ENCODE measurements at regions not wholly inside any gene's neighbourhood (a gene's known extent, or its start where the extent isn't known, plus 50 kb on each side); places are given as distances from the start of the nearest gene placed in this dataset.

DNA sequence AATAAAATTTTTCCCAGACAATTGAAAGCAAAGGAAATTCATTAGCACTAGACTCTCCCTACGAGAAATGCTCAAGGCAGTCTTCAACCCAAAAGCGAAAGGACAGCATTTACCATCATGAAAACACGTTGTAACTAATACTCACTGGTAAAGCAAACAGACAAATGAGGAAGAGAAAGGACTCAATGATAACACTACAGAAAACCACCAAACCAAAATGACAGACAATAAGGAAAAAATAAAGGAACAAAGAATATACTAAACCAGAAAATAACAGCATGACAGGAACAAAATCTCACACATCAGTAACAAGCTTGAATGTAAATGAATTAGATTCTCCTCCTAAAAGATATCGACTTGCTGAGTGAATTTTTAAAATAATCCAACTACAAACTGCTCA lies 190.7 kb downstream of the NOL4 start:
- TF ChIP-seq, protein P1, sequence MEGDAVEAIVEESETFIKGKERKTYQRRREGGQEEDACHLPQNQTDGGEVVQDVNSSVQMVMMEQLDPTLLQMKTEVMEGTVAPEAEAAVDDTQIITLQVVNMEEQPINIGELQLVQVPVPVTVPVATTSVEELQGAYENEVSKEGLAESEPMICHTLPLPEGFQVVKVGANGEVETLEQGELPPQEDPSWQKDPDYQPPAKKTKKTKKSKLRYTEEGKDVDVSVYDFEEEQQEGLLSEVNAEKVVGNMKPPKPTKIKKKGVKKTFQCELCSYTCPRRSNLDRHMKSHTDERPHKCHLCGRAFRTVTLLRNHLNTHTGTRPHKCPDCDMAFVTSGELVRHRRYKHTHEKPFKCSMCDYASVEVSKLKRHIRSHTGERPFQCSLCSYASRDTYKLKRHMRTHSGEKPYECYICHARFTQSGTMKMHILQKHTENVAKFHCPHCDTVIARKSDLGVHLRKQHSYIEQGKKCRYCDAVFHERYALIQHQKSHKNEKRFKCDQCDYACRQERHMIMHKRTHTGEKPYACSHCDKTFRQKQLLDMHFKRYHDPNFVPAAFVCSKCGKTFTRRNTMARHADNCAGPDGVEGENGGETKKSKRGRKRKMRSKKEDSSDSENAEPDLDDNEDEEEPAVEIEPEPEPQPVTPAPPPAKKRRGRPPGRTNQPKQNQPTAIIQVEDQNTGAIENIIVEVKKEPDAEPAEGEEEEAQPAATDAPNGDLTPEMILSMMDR (conservative IDR thresholded peaks at IDR 0.05): no peak
- no peak for TF ChIP-seq ZFX (IDR thresholded peaks at IDR 0.05)
